GM23338 (cell line): ENCODE measurements at regions not wholly inside any gene's neighbourhood (a gene's known extent, or its start where the extent isn't known, plus 50 kb on each side); places are given as distances from the start of the nearest gene placed in this dataset.

Experiments used
- ATAC-seq: fragments of 200-7000 bp; cut with Tn5 transposase; 3 replicates; pipeline ENCODE4 v1.9.1; 2020
- DNase-seq: peaks from one replicate; pipeline ENCODE4 v3.0.0-alpha.2; 2015; ENCODE audit warnings: low spot score
- H2AFZ ChIP-seq: fragments of 200-600 bp; sonication (generic); 2 replicates; pipeline ENCODE4 v1.8.0; 2016; ENCODE audit warnings: antibody characterized with exemption, mild to moderate bottlenecking, moderate library complexity
- H3F3A ChIP-seq: fragments of 200-600 bp; sonication (generic); replicated peaks from 2 replicates; pipeline ENCODE4 v1.8.0; 2017; ENCODE audit warnings: antibody characterized with exemption, mixed run types, low read depth
- H3K27ac ChIP-seq: fragments of 200-600 bp; sonication (generic); 2 replicates; pipeline ENCODE4 v1.6.1; 2016; ENCODE audit warnings: low read depth
- H3K27me3 ChIP-seq: fragments of 200-600 bp; sonication (generic); 2 replicates; pipeline ENCODE4 v1.8.0; 2016; ENCODE audit warnings: mild to moderate bottlenecking, mixed run types, moderate library complexity; ENCODE audit not compliant: insufficient read depth
- H3K36me3 ChIP-seq: fragments of 200-600 bp; sonication (generic); 2 replicates; pipeline ENCODE4 v1.8.0; 2016; ENCODE audit warnings: mild to moderate bottlenecking; ENCODE audit not compliant: insufficient read depth
- H3K4me1 ChIP-seq: fragments of 200-600 bp; sonication (generic); 2 replicates; pipeline ENCODE4 v1.8.0; 2016; ENCODE audit warnings: mild to moderate bottlenecking, moderate library complexity; ENCODE audit not compliant: insufficient read depth
- H3K4me2 ChIP-seq: fragments of 200-600 bp; sonication (generic); 2 replicates; pipeline ENCODE4 v1.7.1; 2017; ENCODE audit warnings: mixed run types
- H3K4me3 ChIP-seq: fragments of 200-600 bp; sonication (generic); 2 replicates; pipeline ENCODE4 v1.6.1; 2016; ENCODE audit warnings: mixed run types
- H3K79me2 ChIP-seq: fragments of 200-600 bp; sonication (generic); replicated peaks from 2 replicates; pipeline ENCODE4 v1.8.0; 2017; ENCODE audit warnings: mild to moderate bottlenecking; ENCODE audit not compliant: insufficient read depth
- H3K9me2 ChIP-seq: fragments of 200-600 bp; sonication (generic); 2 replicates; pipeline ENCODE4 v1.8.0; 2017; ENCODE audit not compliant: insufficient read depth
- H4K20me1 ChIP-seq: fragments of 200-600 bp; sonication (generic); replicated peaks from 2 replicates; pipeline ENCODE4 v1.8.0; 2017; ENCODE audit warnings: mild to moderate bottlenecking; ENCODE audit not compliant: insufficient read depth
- H3K27ac Mint-ChIP-seq: 2 replicates; pipeline ENCODE4 v1.8.0; 2020; ENCODE audit warnings: inconsistent platforms, mild to moderate bottlenecking, moderate library complexity, mixed read lengths
- H3K27me3 Mint-ChIP-seq: 3 replicates; pipeline ENCODE4 v1.8.0; 2022; ENCODE audit warnings: low read depth, mild to moderate bottlenecking, moderate library complexity, mixed read lengths, inconsistent platforms; ENCODE audit not compliant: insufficient read depth, poor library complexity
- H3K36me3 Mint-ChIP-seq: 3 replicates; pipeline ENCODE4 v1.8.0; 2021; ENCODE audit warnings: low read depth, mild to moderate bottlenecking, inconsistent platforms, moderate library complexity, mixed read lengths
- H3K4me1 Mint-ChIP-seq: 3 replicates; pipeline ENCODE4 v1.8.0; 2020; ENCODE audit warnings: mild to moderate bottlenecking, inconsistent platforms, mixed read lengths
- H3K4me3 Mint-ChIP-seq: 3 replicates; pipeline ENCODE4 v1.8.0; 2021; ENCODE audit warnings: moderate library complexity, mild to moderate bottlenecking, inconsistent platforms, mixed read lengths
- H3K9me3 Mint-ChIP-seq: 3 replicates; pipeline ENCODE4 v1.8.0; 2020; ENCODE audit warnings: moderate library complexity, mild to moderate bottlenecking, inconsistent platforms, mixed read lengths
- CREB1 ChIP-seq: fragments of 250-450 bp; sonication (Bioruptor Pico); IDR thresholded peaks from 2 replicates; pipeline ENCODE4 v1.5.0; 2020; ENCODE audit warnings: low read depth, mild to moderate bottlenecking, moderate library complexity
- ETS1 ChIP-seq: IDR thresholded peaks from 2 replicates; pipeline ENCODE4 v1.6.1; 2016; ENCODE audit warnings: antibody characterized with exemption
- EZH2 ChIP-seq: fragments of 200-600 bp; sonication (generic); IDR thresholded peaks from one replicate; pipeline ENCODE4 v1.8.0; 2017; ENCODE audit warnings: antibody characterized with exemption, mild to moderate bottlenecking, low read depth; ENCODE audit not compliant: unreplicated experiment
- EZH2phosphoT487 ChIP-seq: fragments of 200-600 bp; sonication (generic); IDR thresholded peaks from one replicate; pipeline ENCODE4 v1.8.1; 2018; ENCODE audit warnings: antibody characterized with exemption; ENCODE audit not compliant: unreplicated experiment
- JUNB ChIP-seq: IDR thresholded peaks from one replicate; pipeline ENCODE4 v1.6.1; 2016; ENCODE audit warnings: antibody characterized with exemption; ENCODE audit not compliant: unreplicated experiment
- NANOG ChIP-seq: IDR thresholded peaks from 2 replicates; pipeline ENCODE4 v1.6.1; 2016; ENCODE audit warnings: antibody characterized with exemption, borderline replicate concordance
- POLR2AphosphoS5 ChIP-seq: IDR thresholded peaks from 2 replicates; pipeline ENCODE4 v1.6.1; 2016; ENCODE audit warnings: antibody characterized with exemption, low read depth
- STAT1 ChIP-seq: IDR thresholded peaks from one replicate; pipeline ENCODE4 v1.6.1; 2016; ENCODE audit warnings: antibody characterized with exemption; ENCODE audit not compliant: unreplicated experiment
- ZNF114 ChIP-seq: fragments of 250-450 bp; sonication (Bioruptor Pico); IDR thresholded peaks from 2 replicates; pipeline ENCODE4 v1.5.0; 2020; ENCODE audit warnings: mild to moderate bottlenecking, moderate library complexity
- ZNF331 ChIP-seq: fragments of 250-450 bp; sonication (Bioruptor Pico); IDR thresholded peaks from 2 replicates; pipeline ENCODE4 v1.5.0; 2020; ENCODE audit warnings: low read depth, mild to moderate bottlenecking, moderate library complexity
- TF ChIP-seq, protein P1 (sequence below): IDR thresholded peaks from one replicate; pipeline ENCODE4 v1.6.1; 2018; ENCODE audit warnings: antibody characterized with exemption; ENCODE audit not compliant: unreplicated experiment
- TF ChIP-seq, protein P2 (sequence below), 2 experiments: fragments of 200-600 bp in 1 of 2; sonication (generic) in 1 of 2; conservative IDR thresholded peaks; 2 replicates each; pipeline versions ENCODE4 v1.5.1 to v1.6.1; 2016 to 2017; ENCODE audit warnings: antibody characterized with exemption in 2 of 2, low read depth in 2 of 2, mild to moderate bottlenecking in 2 of 2, moderate library complexity in 1 of 2

- TF ChIP-seq, protein P1, sequence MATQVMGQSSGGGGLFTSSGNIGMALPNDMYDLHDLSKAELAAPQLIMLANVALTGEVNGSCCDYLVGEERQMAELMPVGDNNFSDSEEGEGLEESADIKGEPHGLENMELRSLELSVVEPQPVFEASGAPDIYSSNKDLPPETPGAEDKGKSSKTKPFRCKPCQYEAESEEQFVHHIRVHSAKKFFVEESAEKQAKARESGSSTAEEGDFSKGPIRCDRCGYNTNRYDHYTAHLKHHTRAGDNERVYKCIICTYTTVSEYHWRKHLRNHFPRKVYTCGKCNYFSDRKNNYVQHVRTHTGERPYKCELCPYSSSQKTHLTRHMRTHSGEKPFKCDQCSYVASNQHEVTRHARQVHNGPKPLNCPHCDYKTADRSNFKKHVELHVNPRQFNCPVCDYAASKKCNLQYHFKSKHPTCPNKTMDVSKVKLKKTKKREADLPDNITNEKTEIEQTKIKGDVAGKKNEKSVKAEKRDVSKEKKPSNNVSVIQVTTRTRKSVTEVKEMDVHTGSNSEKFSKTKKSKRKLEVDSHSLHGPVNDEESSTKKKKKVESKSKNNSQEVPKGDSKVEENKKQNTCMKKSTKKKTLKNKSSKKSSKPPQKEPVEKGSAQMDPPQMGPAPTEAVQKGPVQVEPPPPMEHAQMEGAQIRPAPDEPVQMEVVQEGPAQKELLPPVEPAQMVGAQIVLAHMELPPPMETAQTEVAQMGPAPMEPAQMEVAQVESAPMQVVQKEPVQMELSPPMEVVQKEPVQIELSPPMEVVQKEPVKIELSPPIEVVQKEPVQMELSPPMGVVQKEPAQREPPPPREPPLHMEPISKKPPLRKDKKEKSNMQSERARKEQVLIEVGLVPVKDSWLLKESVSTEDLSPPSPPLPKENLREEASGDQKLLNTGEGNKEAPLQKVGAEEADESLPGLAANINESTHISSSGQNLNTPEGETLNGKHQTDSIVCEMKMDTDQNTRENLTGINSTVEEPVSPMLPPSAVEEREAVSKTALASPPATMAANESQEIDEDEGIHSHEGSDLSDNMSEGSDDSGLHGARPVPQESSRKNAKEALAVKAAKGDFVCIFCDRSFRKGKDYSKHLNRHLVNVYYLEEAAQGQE = no peak
- TF ChIP-seq, protein P2, sequence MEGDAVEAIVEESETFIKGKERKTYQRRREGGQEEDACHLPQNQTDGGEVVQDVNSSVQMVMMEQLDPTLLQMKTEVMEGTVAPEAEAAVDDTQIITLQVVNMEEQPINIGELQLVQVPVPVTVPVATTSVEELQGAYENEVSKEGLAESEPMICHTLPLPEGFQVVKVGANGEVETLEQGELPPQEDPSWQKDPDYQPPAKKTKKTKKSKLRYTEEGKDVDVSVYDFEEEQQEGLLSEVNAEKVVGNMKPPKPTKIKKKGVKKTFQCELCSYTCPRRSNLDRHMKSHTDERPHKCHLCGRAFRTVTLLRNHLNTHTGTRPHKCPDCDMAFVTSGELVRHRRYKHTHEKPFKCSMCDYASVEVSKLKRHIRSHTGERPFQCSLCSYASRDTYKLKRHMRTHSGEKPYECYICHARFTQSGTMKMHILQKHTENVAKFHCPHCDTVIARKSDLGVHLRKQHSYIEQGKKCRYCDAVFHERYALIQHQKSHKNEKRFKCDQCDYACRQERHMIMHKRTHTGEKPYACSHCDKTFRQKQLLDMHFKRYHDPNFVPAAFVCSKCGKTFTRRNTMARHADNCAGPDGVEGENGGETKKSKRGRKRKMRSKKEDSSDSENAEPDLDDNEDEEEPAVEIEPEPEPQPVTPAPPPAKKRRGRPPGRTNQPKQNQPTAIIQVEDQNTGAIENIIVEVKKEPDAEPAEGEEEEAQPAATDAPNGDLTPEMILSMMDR (conservative IDR thresholded peaks at IDR 0.05; ENCODE audit: low read depth in 2 of 2) = no peak
- no peak for TF ChIP-seq EZH2phosphoT487
These were observed 508.5 kb upstream of the FAT1 start (continued) for GRCh38 chr4:187232196-187232595.

DNA sequence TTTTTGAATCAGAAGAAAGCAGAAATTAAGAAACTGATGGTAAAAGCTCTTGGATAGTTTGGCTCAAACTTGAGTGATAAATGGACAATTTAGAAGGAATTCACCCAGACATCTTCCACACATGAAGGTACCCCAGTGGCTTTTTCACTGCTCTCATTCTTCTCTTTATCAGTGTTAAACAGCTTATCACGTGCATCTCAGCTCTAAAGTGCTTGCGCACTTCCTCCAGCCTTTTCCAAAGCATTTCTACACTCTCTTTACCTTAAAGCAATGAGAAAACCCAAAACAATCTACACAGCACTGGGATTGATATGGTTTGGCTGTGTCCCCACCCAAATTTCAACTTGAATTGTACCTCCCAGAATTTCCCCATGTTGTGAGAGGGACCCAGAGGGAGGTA is 509.1 kb upstream of the FAT1 start:
- ATAC-seq (no peak), DNase-seq (no peak)
- H3K36me3 Mint-ChIP-seq = no peaks in the 10 kb centered on the region
- H3K4me3 ChIP-seq = no peak overlapping the region
- H3K27ac Mint-ChIP-seq = no peak overlapping the region
- no peak overlapping the region for H3K4me3 Mint-ChIP-seq
- H2AFZ ChIP-seq = peak overlapping the region; percentile 83; the same call in 1 of the 2 replicates
- no peaks in the 10 kb centered on the region for H3K36me3 ChIP-seq
- H3K4me2 ChIP-seq = no peak overlapping the region
- no peaks in the 10 kb centered on the region for H3K27me3 Mint-ChIP-seq
- H3K4me1 ChIP-seq = no peaks in the 10 kb centered on the region
- no peaks in the 10 kb centered on the region for H3K9me3 Mint-ChIP-seq
- H3K27me3 ChIP-seq = no peaks in the 10 kb centered on the region
- H3K27ac ChIP-seq = no peak overlapping the region
- H3K9me2 ChIP-seq = no peaks in the 10 kb centered on the region
- H3F3A ChIP-seq = no peaks in the 10 kb centered on the region
- H3K79me2 ChIP-seq = no peaks in the 10 kb centered on the region
- peaks cover 5% of the 10 kb centered on the region; the same call in 2 of the 3 replicates for H3K4me1 Mint-ChIP-seq
- no peaks in the 10 kb centered on the region for H4K20me1 ChIP-seq
- TF ChIP-seq EZH2phosphoT487 (no peak), JUNB (no peak), ETS1 (no peak), EZH2 (no peak), ZNF331 (CRISPR knock-in tag) (no peak), ZNF114 (CRISPR knock-in tag) (no peak), STAT1 (no peak), NANOG (no peak), POLR2AphosphoS5 (no peak), CREB1 (CRISPR knock-in tag) (no peak)
- TF ChIP-seq, protein P2 (conservative IDR thresholded peaks at IDR 0.05; ENCODE audit: low read depth in 2 of 2) = no peak
- TF ChIP-seq, protein P1 = no peak
